Endothelial cell of umbilical vein (primary cell): ENCODE measurements at regions not wholly inside any gene's neighbourhood (a gene's known extent, or its start where the extent isn't known, plus 50 kb on each side); places are given as distances from the start of the nearest gene placed in this dataset.

Experiments used
- BruUV-seq: library from RNA; stranded (reverse); fragments of 400-500 nt; replicated peaks from 2 replicates; lab custom pipeline; 2021; lab: Mats Ljungman, UMichigan
- CTCF ChIA-PET: fragments of 300-600, 350-600 bp; sonication (Branson Sonifier 250); formaldehyde crosslinking; loops from one replicate; lab custom pipeline; 2021; ENCODE audit warnings: antibody characterized with exemption, inconsistent platforms; lab: Charles Lee
- POLR2A ChIA-PET: fragments of 300-600, 350-600 bp; sonication (Branson Sonifier 250); formaldehyde crosslinking; loops from one replicate; lab custom pipeline; 2021; ENCODE audit warnings: antibody characterized with exemption, inconsistent platforms; lab: Charles Lee
- DNase-seq: peaks from one replicate; pipeline ENCODE4 v3.0.0-alpha.2; 2011; ENCODE audit warnings: low read depth, low spot score
- FAIRE-seq: peaks from 2 replicates; lab custom pipeline; 2011; peaks lifted over from hg19 to GRCh38; lab: Jason Lieb, UNC
- H2AFZ ChIP-seq: 2 replicates; pipeline ENCODE4 v1.6.0; 2012; ENCODE audit warnings: low read depth, low read length, control low read depth, inconsistent platforms
- H3K27ac ChIP-seq: 2 replicates; pipeline ENCODE4 v1.5.1; 2011; ENCODE audit warnings: low read depth, mild to moderate bottlenecking, control low read depth, low read length, moderate library complexity; ENCODE audit not compliant: insufficient read depth
- H3K27me3 ChIP-seq, 2 experiments: 2 replicates each; pipeline versions ENCODE4 v1.6.0 to v1.6.1; 2011; ENCODE audit warnings: low read length in 2 of 2, mixed read lengths in 1 of 2; ENCODE audit not compliant: control insufficient read depth in 2 of 2, insufficient read depth in 2 of 2
- H3K36me3 ChIP-seq, 2 experiments: 2 replicates in 1 of 2; 3 replicates in 1 of 2; pipeline ENCODE4 v1.5.1; 2011; ENCODE audit warnings: low read length in 2 of 2, mild to moderate bottlenecking in 1 of 2, moderate library complexity in 1 of 2; ENCODE audit not compliant: control insufficient read depth in 2 of 2, insufficient read depth in 2 of 2; ENCODE audit errors: extremely low read depth in 1 of 2
- H3K4me1 ChIP-seq: 3 replicates; pipeline ENCODE4 v1.5.1; 2011; ENCODE audit warnings: mild to moderate bottlenecking, low read length; ENCODE audit not compliant: control insufficient read depth, insufficient read depth; ENCODE audit errors: extremely low read depth
- H3K4me2 ChIP-seq: 2 replicates; pipeline ENCODE4 v1.6.1; 2011; ENCODE audit warnings: low read length, control low read depth, mixed read lengths; ENCODE audit not compliant: insufficient read depth
- H3K4me3 ChIP-seq, 3 experiments: fragments of 200-600 bp in 1 of 3; sonication (generic), shearing (Covaris generic) in 1 of 3; replicated peaks in 1 of 3; 2 replicates each; pipeline ENCODE4 v1.5.1; 2011 to 2016; ENCODE audit warnings: control low read depth in 3 of 3, low read length in 3 of 3, mild to moderate bottlenecking in 2 of 3, inconsistent platforms in 1 of 3, low read depth in 1 of 3, moderate library complexity in 1 of 3; ENCODE audit not compliant: insufficient read depth in 1 of 3
- H3K79me2 ChIP-seq: 2 replicates; pipeline ENCODE4 v1.6.0; 2012; ENCODE audit warnings: low read length, inconsistent platforms; ENCODE audit not compliant: control insufficient read depth, insufficient read depth
- H3K9ac ChIP-seq: replicated peaks from 2 replicates; pipeline ENCODE3; 2011; ENCODE audit warnings: low read length, control low read depth; ENCODE audit not compliant: insufficient read depth; ENCODE audit errors: extremely low read depth
- H3K9me1 ChIP-seq: replicated peaks from 3 replicates; pipeline ENCODE4 v1.6.0; 2011; ENCODE audit warnings: mild to moderate bottlenecking, low read length; ENCODE audit not compliant: control insufficient read depth, insufficient read depth; ENCODE audit errors: extremely low read depth
- H3K9me3 ChIP-seq: replicated peaks from 2 replicates; pipeline ENCODE4 v1.5.1; 2012; ENCODE audit warnings: low read length, inconsistent platforms; ENCODE audit not compliant: control insufficient read depth, insufficient read depth
- H4K20me1 ChIP-seq: replicated peaks from 2 replicates; pipeline ENCODE3; 2011; ENCODE audit warnings: mild to moderate bottlenecking, low read length; ENCODE audit not compliant: control insufficient read depth, insufficient read depth; ENCODE audit errors: extremely low read depth
- EZH2 ChIP-seq: IDR thresholded peaks from 2 replicates; pipeline ENCODE4 v1.6.1; 2012; ENCODE audit warnings: borderline replicate concordance, low read depth, mild to moderate bottlenecking, moderate library complexity, low read length, inconsistent platforms; ENCODE audit not compliant: severe bottlenecking
- FOS ChIP-seq: IDR thresholded peaks from 2 replicates; pipeline ENCODE4 v1.6.1; 2011; ENCODE audit warnings: mild to moderate bottlenecking, low read length, moderate library complexity, borderline replicate concordance; ENCODE audit not compliant: insufficient read depth
- GATA2 ChIP-seq: IDR thresholded peaks from 2 replicates; pipeline ENCODE4 v1.7.0; 2011; ENCODE audit warnings: low read depth, mild to moderate bottlenecking, moderate library complexity, mixed read lengths, low read length; ENCODE audit not compliant: insufficient read length, insufficient read depth
- JUN ChIP-seq: IDR thresholded peaks from 2 replicates; pipeline ENCODE4 v1.6.1; 2011; ENCODE audit warnings: borderline replicate concordance, low read depth; ENCODE audit not compliant: insufficient read length, insufficient read depth
- MYC ChIP-seq: IDR thresholded peaks from one replicate; pipeline ENCODE4 v1.6.1; 2011; ENCODE audit warnings: mild to moderate bottlenecking, low read depth, low read length
- POLR2A ChIP-seq: IDR thresholded peaks from 2 replicates; pipeline ENCODE4 v1.6.1; 2012; ENCODE audit warnings: low read depth, mild to moderate bottlenecking, control low read depth, low read length
- POLR2AphosphoS5 ChIP-seq: IDR thresholded peaks from 2 replicates; pipeline ENCODE4 v1.6.1; 2012; ENCODE audit warnings: low read depth, mild to moderate bottlenecking, control low read depth, low read length, moderate library complexity; ENCODE audit not compliant: insufficient read depth
- dilution Hi-C: fragments of 300-500 bp; cut with MboI; formaldehyde crosslinking; loops from one replicate; pipeline ENCODE4 v1.15.0; 2019; ENCODE audit warnings: low sequenced_read_pairs; ENCODE audit not compliant: extremely low pct_ligation_motif_present
- intact Hi-C: fragments of 100-400 bp; cut with micrococcal nuclease; formaldehyde crosslinking; loops from one replicate; pipeline ENCODE4 v1.10.0; 2022
- TF ChIP-seq, protein P1 (sequence below): IDR thresholded peaks from 2 replicates; pipeline ENCODE4 v1.6.1; 2011; ENCODE audit not compliant: insufficient read depth, insufficient read length
- TF ChIP-seq, protein P2 (sequence below), 2 donors: IDR thresholded peaks; 1 replicate in 1 of 2; 2 replicates in 1 of 2; pipeline ENCODE4 v1.5.1; 2011; ENCODE audit warnings: low read length in 2 of 2, mild to moderate bottlenecking in 2 of 2, moderate library complexity in 2 of 2, control low read depth in 1 of 2, inconsistent platforms in 1 of 2, low read depth in 1 of 2; ENCODE audit not compliant: insufficient read depth in 1 of 2; ENCODE audit errors: extremely low read depth in 1 of 2

DNA sequence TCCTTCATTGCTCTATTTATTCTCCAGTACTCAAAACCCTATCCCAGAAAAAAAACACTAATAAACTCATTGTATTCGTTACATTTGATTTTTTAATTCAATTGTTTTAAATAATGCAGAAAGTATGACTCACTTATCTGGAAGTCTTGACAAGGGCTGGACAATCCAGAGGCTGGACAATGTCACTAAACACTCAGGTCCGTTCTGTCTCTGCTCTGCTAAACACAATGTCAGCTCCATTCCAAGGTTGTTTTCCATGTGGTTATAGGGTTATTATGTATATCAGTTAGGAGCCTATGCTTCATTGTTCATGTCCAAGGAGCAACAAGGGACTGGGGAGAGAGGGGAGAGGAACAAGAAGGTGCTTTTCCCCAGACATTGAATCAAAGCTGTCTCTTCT is 125.5 kb downstream of the IRS1 start:
- H3K36me3 ChIP-seq, result no peaks in the 10 kb centered on the region
- no peaks in the 10 kb centered on the region for H3K79me2 ChIP-seq
- H3K4me3 ChIP-seq, result no peak overlapping the region
- ChIA-PET CTCF (no interaction called here), POLR2A (no interaction called here)
- dilution Hi-C loops, result no loop called here
- FAIRE-seq (no peak), DNase-seq (no peak)
- no peak overlapping the region for H3K9ac ChIP-seq
- H3K4me2 ChIP-seq, result no peak overlapping the region
- H3K27me3 ChIP-seq, result no peaks in the 10 kb centered on the region
- no TSS peak for BruUV-seq
- intact Hi-C loops, result no loop called here
- H3K9me3 ChIP-seq, result no peaks in the 10 kb centered on the region
- no peak for TF ChIP-seq MYC
- no peak for TF ChIP-seq FOS
- TF ChIP-seq POLR2AphosphoS5, result no peak
- TF ChIP-seq JUN, result no peak
- TF ChIP-seq, protein P1, sequence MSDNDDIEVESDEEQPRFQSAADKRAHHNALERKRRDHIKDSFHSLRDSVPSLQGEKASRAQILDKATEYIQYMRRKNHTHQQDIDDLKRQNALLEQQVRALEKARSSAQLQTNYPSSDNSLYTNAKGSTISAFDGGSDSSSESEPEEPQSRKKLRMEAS, result no peak
- no peak for TF ChIP-seq EZH2
- TF ChIP-seq POLR2A, result no peak
- no peak for TF ChIP-seq GATA2
- TF ChIP-seq, protein P2, sequence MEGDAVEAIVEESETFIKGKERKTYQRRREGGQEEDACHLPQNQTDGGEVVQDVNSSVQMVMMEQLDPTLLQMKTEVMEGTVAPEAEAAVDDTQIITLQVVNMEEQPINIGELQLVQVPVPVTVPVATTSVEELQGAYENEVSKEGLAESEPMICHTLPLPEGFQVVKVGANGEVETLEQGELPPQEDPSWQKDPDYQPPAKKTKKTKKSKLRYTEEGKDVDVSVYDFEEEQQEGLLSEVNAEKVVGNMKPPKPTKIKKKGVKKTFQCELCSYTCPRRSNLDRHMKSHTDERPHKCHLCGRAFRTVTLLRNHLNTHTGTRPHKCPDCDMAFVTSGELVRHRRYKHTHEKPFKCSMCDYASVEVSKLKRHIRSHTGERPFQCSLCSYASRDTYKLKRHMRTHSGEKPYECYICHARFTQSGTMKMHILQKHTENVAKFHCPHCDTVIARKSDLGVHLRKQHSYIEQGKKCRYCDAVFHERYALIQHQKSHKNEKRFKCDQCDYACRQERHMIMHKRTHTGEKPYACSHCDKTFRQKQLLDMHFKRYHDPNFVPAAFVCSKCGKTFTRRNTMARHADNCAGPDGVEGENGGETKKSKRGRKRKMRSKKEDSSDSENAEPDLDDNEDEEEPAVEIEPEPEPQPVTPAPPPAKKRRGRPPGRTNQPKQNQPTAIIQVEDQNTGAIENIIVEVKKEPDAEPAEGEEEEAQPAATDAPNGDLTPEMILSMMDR (IDR thresholded peaks at IDR 0.05; ENCODE audit: extremely low read depth in 1 of 2, insufficient read depth in 1 of 2, low read depth in 1 of 2, low read length in 2 of 2), result no peak
- H3K4me1 ChIP-seq, result no peaks in the 10 kb centered on the region
- no peaks in the 10 kb centered on the region for H4K20me1 ChIP-seq
- H3K9me1 ChIP-seq, result no peaks in the 10 kb centered on the region
- H3K27ac ChIP-seq, result no peak overlapping the region
- no peak overlapping the region for H2AFZ ChIP-seq
